ENCODE measurements at regions not wholly inside any gene's neighbourhood (a gene's known extent, or its start where the extent isn't known, plus 50 kb on each side); places are given as distances from the start of the nearest gene placed in this dataset.

- TF ChIP-seq CTCF (conservative IDR thresholded peaks at IDR 0.05; ENCODE audit: low read depth, low read length) (no peak), EZH2 (IDR thresholded peaks at IDR 0.05; ENCODE audit: borderline replicate concordance, low read depth, low read length, poor library complexity, severe bottlenecking) (no peak)
Observed at GRCh38 chr13:26966701-26967080, 204.9 kb downstream of the USP12 start.
